ENCODE measurements at regions not wholly inside any gene's neighbourhood (a gene's known extent, or its start where the extent isn't known, plus 50 kb on each side); places are given as distances from the start of the nearest gene placed in this dataset.

- TF ChIP-seq, protein P1, sequence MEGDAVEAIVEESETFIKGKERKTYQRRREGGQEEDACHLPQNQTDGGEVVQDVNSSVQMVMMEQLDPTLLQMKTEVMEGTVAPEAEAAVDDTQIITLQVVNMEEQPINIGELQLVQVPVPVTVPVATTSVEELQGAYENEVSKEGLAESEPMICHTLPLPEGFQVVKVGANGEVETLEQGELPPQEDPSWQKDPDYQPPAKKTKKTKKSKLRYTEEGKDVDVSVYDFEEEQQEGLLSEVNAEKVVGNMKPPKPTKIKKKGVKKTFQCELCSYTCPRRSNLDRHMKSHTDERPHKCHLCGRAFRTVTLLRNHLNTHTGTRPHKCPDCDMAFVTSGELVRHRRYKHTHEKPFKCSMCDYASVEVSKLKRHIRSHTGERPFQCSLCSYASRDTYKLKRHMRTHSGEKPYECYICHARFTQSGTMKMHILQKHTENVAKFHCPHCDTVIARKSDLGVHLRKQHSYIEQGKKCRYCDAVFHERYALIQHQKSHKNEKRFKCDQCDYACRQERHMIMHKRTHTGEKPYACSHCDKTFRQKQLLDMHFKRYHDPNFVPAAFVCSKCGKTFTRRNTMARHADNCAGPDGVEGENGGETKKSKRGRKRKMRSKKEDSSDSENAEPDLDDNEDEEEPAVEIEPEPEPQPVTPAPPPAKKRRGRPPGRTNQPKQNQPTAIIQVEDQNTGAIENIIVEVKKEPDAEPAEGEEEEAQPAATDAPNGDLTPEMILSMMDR (IDR thresholded peaks at IDR 0.05), result no peak
- TF ChIP-seq SIN3A (IDR thresholded peaks at IDR 0.05; ENCODE audit: borderline replicate concordance, insufficient read depth, low read depth, low read length), result no peak
These were observed 374.9 kb downstream of the SOX11 start for GRCh38 chr2:6067089-6067488.
